ENCODE measurements at regions not wholly inside any gene's neighbourhood (a gene's known extent, or its start where the extent isn't known, plus 50 kb on each side); places are given as distances from the start of the nearest gene placed in this dataset.

DNA sequence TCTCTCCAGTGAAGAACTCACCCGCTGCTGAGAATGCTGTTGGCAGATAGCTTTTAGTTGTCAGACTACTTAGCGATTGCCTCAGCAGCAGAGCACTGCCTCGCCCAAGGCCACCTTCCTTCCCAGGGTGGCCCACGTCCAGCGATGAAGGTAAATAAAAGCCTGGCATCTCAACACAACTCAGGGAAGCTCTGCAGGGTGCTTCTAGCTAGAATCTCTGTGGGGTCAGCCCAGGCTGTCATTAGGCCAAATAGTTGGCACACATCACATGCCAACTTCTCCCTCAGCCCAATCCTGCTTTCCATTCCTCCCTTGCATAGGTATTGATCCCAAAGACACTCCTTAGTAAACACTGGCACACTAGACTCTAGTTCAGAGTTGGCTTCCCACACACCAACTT is 368.1 kb upstream of the TMTC1 start:
- no peak for DNase-seq (ENCODE audit: low read depth)

GRCh38 chr12:30146561-30146960 is 362.8 kb upstream of the TMTC1 start:
- DNase-seq (ENCODE audit: low read depth) = no peak

- DNase-seq (ENCODE audit: low read depth) = no peak
Measured at GRCh38 chr12:30145684-30146032, 361.9 kb upstream of the TMTC1 start.

- DNase-seq (ENCODE audit: low read depth) = no peak
Measured at GRCh38 chr12:30144777-30145683, 361.3 kb upstream of the TMTC1 start.

DNA sequence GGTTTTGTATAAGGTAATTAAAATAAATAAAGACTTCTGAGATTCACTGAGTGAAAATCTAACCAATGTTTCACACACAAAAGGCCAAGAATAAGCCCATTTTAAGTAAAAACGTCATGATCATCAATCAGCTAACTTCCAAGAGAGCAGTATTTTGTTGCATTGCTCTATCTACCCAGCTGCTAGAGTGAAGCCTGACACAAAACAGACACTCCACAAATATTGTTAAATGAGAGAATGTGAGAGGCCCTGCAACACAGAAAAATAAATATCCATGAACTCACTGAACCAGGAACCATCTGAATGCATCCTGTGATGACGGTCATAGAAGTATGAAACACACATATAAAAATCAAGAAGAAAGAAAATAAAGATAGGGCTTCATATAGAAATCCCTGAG is 358.6 kb upstream of the TMTC1 start:
- no peak for DNase-seq (ENCODE audit: low read depth)

DNA sequence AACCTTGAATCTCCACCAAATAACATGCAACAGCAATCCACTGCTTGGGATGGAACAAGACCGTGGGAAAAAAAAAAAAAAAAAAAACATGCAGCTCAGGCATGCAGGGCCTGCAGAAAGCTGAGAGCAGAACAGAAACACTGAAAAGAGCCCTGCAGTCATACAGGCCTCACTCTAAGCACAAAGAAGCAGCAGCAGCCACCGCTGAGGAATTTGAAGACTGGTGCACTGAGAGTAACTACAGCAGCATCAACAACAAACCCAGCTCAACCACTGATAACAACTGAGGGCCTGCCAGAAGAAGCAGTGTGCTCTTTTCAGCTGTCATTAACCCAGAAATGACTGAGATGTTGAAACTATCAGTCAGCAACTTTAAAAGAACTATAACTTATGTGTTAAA is 354.7 kb upstream of the TMTC1 start:
- DNase-seq (ENCODE audit: low read depth) = no peak

- DNase-seq (ENCODE audit: low read depth) = no peak
Measured at GRCh38 chr12:30136696-30137095, 353.0 kb upstream of the TMTC1 start.

DNA sequence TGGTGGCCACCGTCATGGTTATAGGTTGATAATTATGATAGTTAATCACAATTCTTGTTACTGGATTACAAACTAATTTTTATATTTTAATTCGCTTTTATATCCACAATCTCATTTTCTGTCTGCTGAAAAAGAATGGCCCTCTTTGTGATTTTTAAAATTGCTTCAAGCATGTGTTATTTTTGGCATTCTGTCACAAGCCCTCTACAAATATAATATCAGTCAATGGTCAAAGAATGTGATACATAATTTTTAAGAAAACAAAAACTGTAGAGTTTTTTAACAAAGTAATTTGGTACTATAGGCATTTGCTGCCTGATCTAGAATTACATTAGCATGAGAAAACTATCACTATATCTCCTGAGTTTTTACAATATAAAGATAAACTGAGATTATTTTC is 352.0 kb upstream of the TMTC1 start:
- no peak for DNase-seq (ENCODE audit: low read depth)

DNA sequence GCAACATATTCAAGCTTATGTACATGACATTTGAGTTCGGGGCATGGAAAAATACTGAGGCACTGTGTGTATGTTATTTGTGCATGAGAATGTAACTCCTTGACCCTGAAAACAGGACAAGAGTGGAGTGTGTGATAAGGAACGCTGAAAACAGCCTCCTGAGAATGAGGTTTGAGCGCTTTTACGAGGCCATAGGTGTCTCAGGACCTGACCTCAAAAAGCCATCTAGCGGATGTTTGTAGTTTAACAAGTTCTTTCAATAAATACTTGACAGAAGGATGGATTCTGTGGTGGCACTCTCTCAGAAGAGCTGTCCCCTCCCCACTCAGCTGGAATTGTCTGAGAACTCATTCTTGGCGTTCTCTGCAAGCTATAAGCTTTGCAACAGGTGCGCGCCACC is 350.5 kb upstream of the TMTC1 start:
- DNase-seq (ENCODE audit: low read depth) = no peak

DNA sequence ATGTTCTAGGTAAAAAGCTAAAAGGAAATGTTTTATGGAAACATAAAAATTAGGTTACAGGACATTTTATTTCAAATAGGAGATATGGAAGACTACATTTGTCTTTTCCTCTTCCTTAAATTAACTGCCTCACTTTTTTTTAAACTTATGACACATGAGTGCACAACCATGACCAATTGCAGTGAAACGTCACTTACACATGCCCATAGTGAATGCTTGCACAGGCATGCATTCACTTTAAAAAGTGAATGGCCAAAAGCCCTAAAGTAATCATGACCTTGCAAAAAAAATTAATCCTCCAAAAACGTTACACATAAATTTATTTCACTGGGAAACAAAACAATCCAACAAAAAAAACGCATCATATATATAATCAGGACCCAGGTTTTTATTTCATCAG is 343.2 kb upstream of the TMTC1 start:
- no peak for DNase-seq (ENCODE audit: low read depth)

DNA sequence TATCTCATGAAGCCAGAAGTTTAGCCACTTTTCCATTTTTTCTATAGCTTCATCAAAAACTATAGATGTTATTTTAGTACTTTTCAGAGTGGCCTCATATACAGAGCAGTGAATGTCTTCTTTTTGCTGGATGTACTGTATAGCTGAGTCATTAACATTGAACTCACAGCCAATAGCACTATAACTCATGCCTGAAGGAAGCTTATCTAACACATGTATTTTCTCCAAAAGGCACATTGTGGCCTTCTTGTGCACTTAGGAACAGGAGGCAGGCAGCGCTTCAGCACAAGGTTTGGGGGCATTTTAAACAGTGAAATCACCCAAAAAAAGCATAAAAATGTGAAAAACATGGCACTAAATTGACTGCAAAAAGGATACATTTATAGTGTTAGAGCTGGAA is 336.8 kb upstream of the TMTC1 start:
- DNase-seq (ENCODE audit: low read depth) = no peak

- no peak for DNase-seq (ENCODE audit: low read depth)
Measured at GRCh38 chr12:30117483-30117882, 333.7 kb upstream of the TMTC1 start.

DNA sequence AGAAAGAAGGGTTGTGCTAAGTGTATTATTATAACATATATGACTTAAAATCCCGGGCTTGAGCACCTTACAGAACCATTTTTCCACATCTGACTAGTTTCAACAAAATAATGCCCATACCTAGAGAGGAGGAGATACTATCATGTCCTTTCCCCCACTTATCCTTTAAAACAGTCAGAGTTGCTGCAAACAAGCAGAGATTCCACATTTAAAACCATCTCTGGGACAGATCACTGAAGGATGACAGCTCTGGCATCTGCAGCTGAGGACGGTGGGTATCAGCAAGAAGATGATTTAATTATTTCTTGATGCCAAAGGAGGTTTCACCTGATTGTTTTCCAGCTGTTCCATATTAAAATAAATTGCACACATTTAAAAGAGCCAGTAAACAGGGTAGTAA is 328.0 kb upstream of the TMTC1 start:
- DNase-seq (ENCODE audit: low read depth) = no peak

GRCh38 chr12:30110958-30111586 is 327.3 kb upstream of the TMTC1 start:
- DNase-seq (ENCODE audit: low read depth) = peak; percentile 63

DNA sequence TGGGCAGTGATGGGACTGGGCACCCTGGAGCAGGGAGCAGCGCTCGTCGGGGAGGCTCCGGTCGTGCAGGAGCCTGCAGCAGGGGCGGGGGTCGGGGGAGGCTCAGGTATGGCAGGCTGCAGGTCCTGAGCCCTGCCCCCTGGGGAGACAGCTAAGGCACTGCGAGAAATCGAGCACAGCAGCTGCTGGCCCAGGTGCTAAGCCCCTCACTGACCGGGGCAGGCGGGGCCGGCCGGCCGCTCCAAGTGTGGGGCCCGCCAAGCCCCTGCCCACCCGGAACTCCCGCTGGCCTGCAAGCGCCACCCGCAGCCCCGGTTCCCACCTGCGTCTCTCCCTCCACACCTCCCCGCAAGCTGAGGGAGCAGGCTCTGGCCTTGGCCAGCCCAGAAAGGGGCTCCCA is 326.8 kb upstream of the TMTC1 start:
- no peak for DNase-seq (ENCODE audit: low read depth)

DNA sequence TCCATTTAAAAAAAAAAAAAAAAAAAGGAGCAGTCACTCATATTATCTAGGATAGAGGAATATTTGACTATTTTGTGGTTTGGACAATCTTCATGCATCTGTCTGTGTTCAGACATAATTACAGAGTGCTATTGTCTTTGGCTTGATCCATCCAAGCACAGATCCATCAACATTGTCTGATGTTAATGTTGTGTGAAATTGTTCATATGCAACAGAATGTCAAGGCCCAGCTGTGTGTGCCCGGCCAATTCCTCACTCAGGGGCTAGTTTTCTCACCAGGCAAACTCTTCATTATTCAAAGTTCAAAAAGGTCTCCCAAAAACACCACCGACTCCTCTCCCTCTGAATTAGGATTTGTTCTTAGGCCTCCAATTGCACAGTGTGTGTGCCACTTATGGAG is 324.9 kb upstream of the TMTC1 start:
- no peak for DNase-seq (ENCODE audit: low read depth)

DNA sequence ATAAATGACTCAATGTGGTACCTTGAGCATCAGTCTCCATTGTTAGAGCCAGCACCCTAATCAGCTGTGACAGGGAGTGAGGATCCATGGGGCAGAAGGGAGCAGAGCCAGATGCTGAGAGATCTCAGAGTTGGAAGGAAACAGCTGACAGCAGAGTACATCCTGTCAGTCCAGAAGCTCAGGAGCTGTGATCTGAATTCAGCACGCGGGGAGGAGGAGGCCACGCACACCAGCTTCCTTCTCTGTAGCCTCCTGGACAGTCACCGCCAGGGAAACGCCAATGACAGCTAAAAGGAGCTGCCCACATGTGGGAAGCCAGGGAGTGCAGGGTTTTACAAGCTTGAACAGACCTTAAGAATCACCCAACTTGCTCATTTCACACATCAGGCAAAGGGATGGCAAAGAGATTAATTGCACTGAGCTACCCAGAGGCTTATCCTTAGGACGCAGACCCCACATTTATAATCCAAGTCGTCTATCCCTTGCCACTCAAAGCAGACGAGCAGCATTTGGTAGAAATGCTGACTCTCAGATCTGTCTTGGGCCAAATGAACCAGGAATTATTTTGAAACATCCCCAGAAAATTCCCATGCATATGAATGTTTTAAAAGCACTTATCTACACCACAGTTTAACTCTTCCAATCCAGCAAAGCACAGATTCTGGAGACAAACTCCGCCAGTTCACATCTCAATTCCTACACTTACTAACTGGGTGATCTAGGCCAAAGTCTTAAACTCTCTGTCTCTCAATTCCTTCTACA is 322.6 kb upstream of the TMTC1 start:
- no peak for DNase-seq (ENCODE audit: low read depth)

- DNase-seq (ENCODE audit: low read depth) = no peak
Measured at GRCh38 chr12:30105505-30105904, 321.8 kb upstream of the TMTC1 start.

DNA sequence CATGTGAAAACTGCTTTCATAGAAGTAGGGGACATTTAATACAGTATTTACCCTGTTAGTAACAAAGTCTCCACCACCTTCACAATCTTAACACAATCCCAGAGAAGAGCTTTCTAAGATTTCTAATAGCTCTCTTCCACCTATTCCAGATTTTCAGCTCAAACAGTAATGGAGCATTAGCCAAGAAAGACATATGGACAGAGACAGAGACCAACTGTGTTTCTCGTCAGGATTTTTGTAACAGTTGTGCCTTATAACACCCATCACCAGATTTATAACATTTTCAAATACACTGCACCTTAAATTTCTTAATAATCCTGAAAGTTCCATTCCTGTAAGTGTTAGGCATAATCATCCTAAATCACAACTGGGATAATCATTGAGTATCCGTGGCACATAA is 321.2 kb upstream of the TMTC1 start:
- no peak for DNase-seq (ENCODE audit: low read depth)

- DNase-seq (ENCODE audit: low read depth) = no peak
Measured at GRCh38 chr12:30100741-30101140, 317.0 kb upstream of the TMTC1 start.

DNA sequence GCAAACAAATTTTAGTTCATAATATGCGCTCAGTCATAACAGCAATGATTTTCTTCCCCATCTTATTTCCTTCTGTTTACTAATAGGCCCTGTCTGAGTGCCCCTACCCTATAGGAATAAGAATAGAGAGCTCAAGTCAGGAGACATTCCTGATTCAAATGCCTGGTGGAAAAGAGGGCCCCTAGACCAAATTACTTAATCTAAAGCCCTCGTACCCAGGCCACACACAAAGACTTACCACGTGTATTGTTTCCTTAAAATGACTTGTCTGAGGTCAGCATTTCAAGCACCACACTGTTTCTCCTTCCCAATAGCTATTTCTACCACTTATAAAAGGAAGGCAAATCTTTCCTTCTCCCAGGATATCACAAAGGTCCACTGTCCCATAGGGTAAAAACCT is 314.9 kb upstream of the TMTC1 start:
- DNase-seq (ENCODE audit: low read depth) = no peak

- DNase-seq (ENCODE audit: low read depth) = no peak
Measured at GRCh38 chr12:30095511-30095910, 311.8 kb upstream of the TMTC1 start.

Measured in RPMI7951 (cell line).